ENCODE measurements at regions not wholly inside any gene's neighbourhood (a gene's known extent, or its start where the extent isn't known, plus 50 kb on each side); places are given as distances from the start of the nearest gene placed in this dataset.

GRCh38 chr5:158203261-158203660, 344.3 kb upstream of the CLINT1 start:
- intact Hi-C loops (cut with micrococcal nuclease; ENCODE audit: unreplicated experiment): no loop called here
- POLR2A ChIA-PET (ENCODE audit: unreplicated experiment): no interaction called here
- H2AFZ ChIP-seq: no peak overlapping the region
- H3F3A ChIP-seq (ENCODE audit: insufficient read depth, low read depth): no peaks in the 10 kb centered on the region
- no peak overlapping the region for H3K27ac ChIP-seq
- no TSS peak for BruUV-seq (replicated peaks)
- TF ChIP-seq EZH2 (IDR thresholded peaks at IDR 0.05; ENCODE audit: low read depth) (no peak), CTCF (conservative IDR thresholded peaks at IDR 0.05) (no peak)
- H3K4me1 ChIP-seq (replicated peaks; ENCODE audit: insufficient read depth): no peaks in the 10 kb centered on the region
- CTCF ChIA-PET: no interaction called here
- no peaks in the 10 kb centered on the region for H3K9me2 ChIP-seq (ENCODE audit: insufficient read depth)
- no peak overlapping the region for H3K4me2 ChIP-seq
- no peak for DNase-seq
- no peaks in the 10 kb centered on the region for H4K20me1 ChIP-seq (ENCODE audit: insufficient read depth)
- H3K4me3 ChIP-seq: no peak overlapping the region
- peaks cover 9% of the 10 kb centered on the region for H3K27me3 ChIP-seq (ENCODE audit: insufficient read depth, low read depth)
- H3K79me2 ChIP-seq (ENCODE audit: low read depth): no peaks in the 10 kb centered on the region
- no peaks in the 10 kb centered on the region for H3K36me3 ChIP-seq (ENCODE audit: low read depth)
- no peaks in the 10 kb centered on the region for H3K9me3 ChIP-seq (ENCODE audit: insufficient read depth, low read depth)

GRCh38 chr5:158202801-158203200, 343.9 kb upstream of the CLINT1 start:
- POLR2A ChIA-PET (ENCODE audit: unreplicated experiment): no interaction called here
- Histone ChIP-seq H4K20me1 (ENCODE audit: insufficient read depth) (no peaks in the 10 kb centered on the region), H3K36me3 (ENCODE audit: low read depth) (no peaks in the 10 kb centered on the region), H3F3A (ENCODE audit: insufficient read depth, low read depth) (no peaks in the 10 kb centered on the region), H3K79me2 (ENCODE audit: low read depth) (no peaks in the 10 kb centered on the region), H3K27me3 (ENCODE audit: insufficient read depth, low read depth) (peaks cover 13% of the 10 kb centered on the region), H3K9me3 (ENCODE audit: insufficient read depth, low read depth) (no peaks in the 10 kb centered on the region), H2AFZ (no peak overlapping the region), H3K4me3 (no peak overlapping the region), H3K27ac (no peak overlapping the region), H3K4me2 (no peak overlapping the region), H3K9me2 (ENCODE audit: insufficient read depth) (no peaks in the 10 kb centered on the region), H3K4me1 (replicated peaks; ENCODE audit: insufficient read depth) (no peaks in the 10 kb centered on the region)
- DNase-seq: no peak
- CTCF ChIA-PET: no interaction called here
- no TSS peak for BruUV-seq (replicated peaks)
- intact Hi-C loops (cut with micrococcal nuclease; ENCODE audit: unreplicated experiment): no loop called here
- TF ChIP-seq CTCF (conservative IDR thresholded peaks at IDR 0.05): no peak
- no peak for TF ChIP-seq EZH2 (IDR thresholded peaks at IDR 0.05; ENCODE audit: low read depth)

- Histone ChIP-seq H2AFZ (no peak overlapping the region), H3K79me2 (ENCODE audit: low read depth) (no peaks in the 10 kb centered on the region), H3F3A (ENCODE audit: insufficient read depth, low read depth) (no peaks in the 10 kb centered on the region), H3K9me2 (ENCODE audit: insufficient read depth) (no peaks in the 10 kb centered on the region), H3K4me1 (replicated peaks; ENCODE audit: insufficient read depth) (no peaks in the 10 kb centered on the region), H3K9me3 (ENCODE audit: insufficient read depth, low read depth) (no peaks in the 10 kb centered on the region), H3K27me3 (ENCODE audit: insufficient read depth, low read depth) (peaks cover 20% of the 10 kb centered on the region), H3K27ac (no peak overlapping the region), H3K4me3 (no peak overlapping the region), H4K20me1 (ENCODE audit: insufficient read depth) (no peaks in the 10 kb centered on the region), H3K4me2 (no peak overlapping the region), H3K36me3 (ENCODE audit: low read depth) (no peaks in the 10 kb centered on the region)
- ChIA-PET CTCF (no interaction called here), POLR2A (ENCODE audit: unreplicated experiment) (no interaction called here)
- no peak for TF ChIP-seq EZH2 (IDR thresholded peaks at IDR 0.05; ENCODE audit: low read depth)
- TF ChIP-seq CTCF (conservative IDR thresholded peaks at IDR 0.05): no peak
- no TSS peak for BruUV-seq (replicated peaks)
- intact Hi-C loops (cut with micrococcal nuclease; ENCODE audit: unreplicated experiment): no loop called here
- DNase-seq: no peak
These were observed 341.7 kb upstream of the CLINT1 start for GRCh38 chr5:158200619-158201018.
